CD14-positive monocyte (primary cell): ENCODE measurements at regions not wholly inside any gene's neighbourhood (a gene's known extent, or its start where the extent isn't known, plus 50 kb on each side); places are given as distances from the start of the nearest gene placed in this dataset.

ENCODE experiments used
- DNase-seq, 3 donors: peaks; one replicate each; pipeline ENCODE4 v3.0.0-alpha.2; 2011 to 2022
- H2AFZ ChIP-seq: 2 replicates; pipeline ENCODE4 v1.6.0; 2012; ENCODE audit warnings: mild to moderate bottlenecking, low read depth, low read length, inconsistent platforms; ENCODE audit not compliant: insufficient read depth, poor library complexity, severe bottlenecking
- H3K27ac ChIP-seq, 2 donors: 1 replicate in 1 of 2; 2 replicates in 1 of 2; pipeline ENCODE4 v1.5.1; 2012 to 2013; ENCODE audit warnings: low read length in 2 of 2, control low read depth in 1 of 2, inconsistent platforms in 1 of 2, low read depth in 1 of 2, mild to moderate bottlenecking in 1 of 2
- H3K27me3 ChIP-seq, 2 donors: one replicate each; pipeline versions ENCODE4 v1.6.0 to v1.6.1; 2011 to 2013; ENCODE audit warnings: low read length in 2 of 2; ENCODE audit not compliant: control insufficient read depth in 2 of 2, insufficient read depth in 2 of 2
- H3K36me3 ChIP-seq, 2 donors: replicated peaks in 1 of 2; 1 replicate in 1 of 2; 2 replicates in 1 of 2; pipeline versions ENCODE4 v1.5.1 to v1.6.1; 2012 to 2013; ENCODE audit warnings: low read length in 2 of 2, control low read depth in 1 of 2, inconsistent platforms in 1 of 2, mild to moderate bottlenecking in 1 of 2; ENCODE audit not compliant: insufficient read depth in 2 of 2, control insufficient read depth in 1 of 2
- H3K4me1 ChIP-seq, 2 donors: 1 replicate in 1 of 2; 2 replicates in 1 of 2; pipeline versions ENCODE4 v1.5.1 to v1.6.1; 2012 to 2013; ENCODE audit warnings: low read length in 2 of 2, control low read depth in 1 of 2, inconsistent platforms in 1 of 2, mild to moderate bottlenecking in 1 of 2, moderate library complexity in 1 of 2; ENCODE audit not compliant: insufficient read depth in 2 of 2, control insufficient read depth in 1 of 2
- H3K4me2 ChIP-seq: replicated peaks from 2 replicates; pipeline ENCODE3; 2012; ENCODE audit warnings: low read length, moderate library complexity, mild to moderate bottlenecking; ENCODE audit not compliant: poor library complexity, severe bottlenecking; ENCODE audit errors: extremely low read depth
- H3K4me3 ChIP-seq, 3 experiments: fragments of 200-600 bp in 1 of 3; sonication (generic) in 1 of 3; replicated peaks in 1 of 3; 1 replicate in 2 of 3; 2 replicates in 1 of 3; pipeline ENCODE4 v1.5.1; 2011 to 2013; ENCODE audit warnings: low read length in 3 of 3, mild to moderate bottlenecking in 3 of 3, control low read depth in 2 of 3, low read depth in 2 of 3, inconsistent platforms in 1 of 3, moderate library complexity in 1 of 3
- H3K79me2 ChIP-seq: 2 replicates; pipeline ENCODE4 v1.6.0; 2012; ENCODE audit warnings: mild to moderate bottlenecking, control low read depth, inconsistent platforms, low read length, moderate library complexity; ENCODE audit not compliant: insufficient read depth
- H3K9ac ChIP-seq: 2 replicates; pipeline ENCODE4 v1.6.0; 2017; ENCODE audit warnings: low read length, mild to moderate bottlenecking; ENCODE audit not compliant: insufficient read depth, poor library complexity, severe bottlenecking
- H3K9me3 ChIP-seq, 2 donors: replicated peaks in 1 of 2; 1 replicate in 1 of 2; 2 replicates in 1 of 2; pipeline versions ENCODE4 v1.5.1 to v1.6.1; 2012 to 2013; ENCODE audit warnings: low read length in 2 of 2, control low read depth in 1 of 2; ENCODE audit not compliant: control insufficient read depth in 1 of 2, insufficient read depth in 1 of 2
- H4K20me1 ChIP-seq: 2 replicates; pipeline ENCODE4 v1.6.0; 2012; ENCODE audit warnings: mild to moderate bottlenecking, low read length, control low read depth, moderate library complexity; ENCODE audit not compliant: insufficient read depth
- H3K27ac Mint-ChIP-seq, 7 donors: one replicate each; pipeline ENCODE4 v1.8.0; 2020; ENCODE audit warnings: mild to moderate bottlenecking in 7 of 7, mixed read lengths in 7 of 7, moderate library complexity in 6 of 7, inconsistent platforms in 2 of 7
- H3K27me3 Mint-ChIP-seq, 3 donors: one replicate each; pipeline ENCODE4 v1.8.0; 2021 to 2022; ENCODE audit warnings: low read depth in 3 of 3, mild to moderate bottlenecking in 3 of 3, mixed read lengths in 3 of 3, moderate library complexity in 3 of 3, inconsistent platforms in 1 of 3
- H3K36me3 Mint-ChIP-seq, 2 donors: one replicate each; pipeline ENCODE4 v1.8.0; 2020; ENCODE audit warnings: mixed read lengths in 2 of 2, inconsistent platforms in 1 of 2, mild to moderate bottlenecking in 1 of 2
- H3K4me1 Mint-ChIP-seq: one replicate; pipeline ENCODE4 v1.8.0; 2020; ENCODE audit warnings: mild to moderate bottlenecking, mixed read lengths
- H3K4me3 Mint-ChIP-seq, 2 donors: one replicate each; pipeline ENCODE4 v1.8.0; 2020; ENCODE audit warnings: mild to moderate bottlenecking in 2 of 2, mixed read lengths in 2 of 2, moderate library complexity in 1 of 2
- H3K9me3 Mint-ChIP-seq, 7 donors: one replicate each; pipeline ENCODE4 v1.8.0; 2020 to 2022; ENCODE audit warnings: mixed read lengths in 7 of 7, mild to moderate bottlenecking in 6 of 7, moderate library complexity in 6 of 7, inconsistent platforms in 2 of 7
- CTCF ChIP-seq: fragments of 200-600 bp; IDR thresholded peaks from one replicate; pipeline ENCODE4 v1.8.0; 2022; ENCODE audit warnings: antibody characterized with exemption, mild to moderate bottlenecking
- WGBS: methylation state at CpG from one replicate; pipeline ENCODE4 v1.1.5; 2013; ENCODE audit warnings: missing lambda C conversion rate; ENCODE audit not compliant: insufficient coverage; 5-methylcytosine and 5-hydroxymethylcytosine counted together
- intact Hi-C, 2 donors: fragments of 100-400 bp; cut with micrococcal nuclease; formaldehyde crosslinking; loops; one replicate each; pipeline versions ENCODE4 v1.15.0 to v1.15.1; 2023

GRCh38 chr11:86176165-86176884 lies 68.2 kb upstream of the EED start:
- H4K20me1 ChIP-seq, result no peaks in the 10 kb centered on the region
- H2AFZ ChIP-seq, result no peak overlapping the region
- H3K4me3 Mint-ChIP-seq, result peak overlapping the region in 1 of 2 donors; percentile 37
- H3K27me3 Mint-ChIP-seq, result peaks cover 0 to 4% (median 1%) of the 10 kb centered on the region in 3 donors
- no peak overlapping the region for H3K4me3 ChIP-seq
- no peaks in the 10 kb centered on the region for H3K36me3 ChIP-seq
- peaks cover 78 to 79% of the 10 kb centered on the region in 2 donors for H3K4me1 ChIP-seq
- H3K79me2 ChIP-seq, result no peaks in the 10 kb centered on the region
- H3K4me2 ChIP-seq, result peak overlapping the region; percentile 3
- no peak for TF ChIP-seq CTCF
- peak overlapping the region in 1 of 2 donors; percentile 70 for H3K27ac ChIP-seq
- H3K27me3 ChIP-seq, result no peaks in the 10 kb centered on the region
- DNase-seq, result peak; percentile 69 to 81 (median 79)
- no peak overlapping the region for H3K9ac ChIP-seq
- H3K4me1 Mint-ChIP-seq, result peaks cover 2% of the 10 kb centered on the region
- intact Hi-C loops, result loop anchor here (5.0 kb wide), 2 partner anchors 34 to 41 kb away; no protein-coding TSS in a partner anchor
- peaks cover 0 to 3% of the 10 kb centered on the region in 2 donors for H3K36me3 Mint-ChIP-seq
- H3K9me3 Mint-ChIP-seq, result no peaks in the 10 kb centered on the region
- WGBS, result no CpG with 5 or more reads among the region's 4 CpGs
- no peaks in the 10 kb centered on the region for H3K9me3 ChIP-seq
- H3K27ac Mint-ChIP-seq, result peak overlapping the region; percentile 79 to 96 (median 92)

- peaks cover 2% of the 10 kb centered on the region for H3K4me1 Mint-ChIP-seq
- no peaks in the 10 kb centered on the region for H3K27me3 ChIP-seq
- 94% methylated on average over 2 of the region's 2 CpGs for WGBS
- H3K27ac Mint-ChIP-seq, result peak overlapping the region in 4 of 7 donors; percentile 70 to 96 (median 86)
- no peaks in the 10 kb centered on the region for H3K9me3 ChIP-seq
- peaks cover 0 to 4% (median 4%) of the 10 kb centered on the region in 3 donors for H3K27me3 Mint-ChIP-seq
- H3K4me3 ChIP-seq, result no peak overlapping the region
- TF ChIP-seq CTCF, result no peak
- no peaks in the 10 kb centered on the region for H3K36me3 ChIP-seq
- H3K4me2 ChIP-seq, result no peak overlapping the region
- no peaks in the 10 kb centered on the region for H3K9me3 Mint-ChIP-seq
- H3K4me1 ChIP-seq, result peaks cover 72 to 73% of the 10 kb centered on the region in 2 donors
- H3K9ac ChIP-seq, result no peak overlapping the region
- intact Hi-C loops, result loop anchor here (5.0 kb wide), 2 partner anchors 33 to 42 kb away; no protein-coding TSS in a partner anchor
- peak overlapping the region in 1 of 2 donors; percentile 70 for H3K27ac ChIP-seq
- no peak overlapping the region for H2AFZ ChIP-seq
- H3K36me3 Mint-ChIP-seq, result peaks cover 0 to 3% of the 10 kb centered on the region in 2 donors
- no peak overlapping the region for H3K4me3 Mint-ChIP-seq
- DNase-seq, result no peak
- H4K20me1 ChIP-seq, result no peaks in the 10 kb centered on the region
- no peaks in the 10 kb centered on the region for H3K79me2 ChIP-seq
Observed at GRCh38 chr11:86175626-86176025, 68.9 kb upstream of the EED start.
